ENCODE measurements at regions not wholly inside any gene's neighbourhood (a gene's known extent, or its start where the extent isn't known, plus 50 kb on each side); places are given as distances from the start of the nearest gene placed in this dataset.

DNA sequence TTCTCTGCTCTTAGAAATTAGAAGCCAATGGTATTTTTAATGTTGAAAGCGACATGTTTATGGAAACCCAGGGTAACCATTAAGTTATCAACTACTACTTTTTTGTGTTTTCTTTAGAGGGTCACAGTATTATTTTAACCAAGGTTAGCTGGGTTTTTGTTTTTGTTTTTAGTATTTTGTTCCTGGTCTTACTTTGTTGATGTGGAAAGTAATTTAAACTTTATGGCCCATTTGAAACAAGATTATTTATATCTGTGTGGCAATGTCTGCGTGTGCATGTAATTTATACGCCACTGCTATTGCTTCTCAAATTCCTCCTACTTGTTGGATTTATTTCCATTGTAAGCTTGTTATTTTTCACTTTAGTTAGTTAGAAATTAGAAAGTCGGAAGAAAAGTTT, 722.1 kb upstream of the NR2F2 start:
- Histone ChIP-seq H3K4me3 (no peak overlapping the region), H3K9me3 (no peaks in the 10 kb centered on the region), H3K9ac (no peak overlapping the region), H3K36me3 (no peaks in the 10 kb centered on the region), H3K27me3 (no peaks in the 10 kb centered on the region), H3K4me1 (peaks cover 9% of the 10 kb centered on the region), H3K27ac (no peak overlapping the region), H3K4me2 (no peak overlapping the region), H4K20me1 (no peaks in the 10 kb centered on the region)
- no peak for TF ChIP-seq Cebpa-rat (IDR thresholded peaks at IDR 0.05)

GRCh38 chr15:95609096-95609495, 721.4 kb upstream of the NR2F2 start:
- Histone ChIP-seq H3K36me3 (no peaks in the 10 kb centered on the region), H3K4me2 (no peak overlapping the region), H3K9ac (no peak overlapping the region), H3K27me3 (no peaks in the 10 kb centered on the region), H3K4me3 (no peak overlapping the region), H4K20me1 (no peaks in the 10 kb centered on the region), H3K9me3 (no peaks in the 10 kb centered on the region), H3K4me1 (peaks cover 3% of the 10 kb centered on the region), H3K27ac (no peak overlapping the region)
- TF ChIP-seq Cebpa-rat (IDR thresholded peaks at IDR 0.05) = no peak

DNA sequence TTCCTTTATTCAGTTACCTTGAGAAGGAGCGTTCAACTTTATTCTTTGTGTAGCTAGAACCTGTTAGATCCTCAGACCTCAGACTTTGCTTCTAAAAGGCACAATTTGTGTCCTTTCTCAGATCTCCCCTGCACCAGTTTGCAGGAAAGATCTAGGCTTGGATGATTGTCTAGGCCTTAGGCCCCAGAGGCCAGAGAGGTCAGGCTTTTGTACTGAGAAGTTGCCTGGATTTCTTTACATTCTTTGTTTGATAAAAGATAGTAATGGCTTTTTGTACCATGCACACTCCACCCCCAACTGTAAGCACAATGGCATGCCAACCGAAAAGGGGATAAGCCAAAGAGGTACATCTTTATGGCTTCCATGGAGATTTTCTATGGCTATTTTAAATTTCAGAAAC, 719.6 kb upstream of the NR2F2 start:
- no peaks in the 10 kb centered on the region for H4K20me1 ChIP-seq
- no peaks in the 10 kb centered on the region for H3K27me3 ChIP-seq
- TF ChIP-seq Cebpa-rat (IDR thresholded peaks at IDR 0.05) = no peak
- H3K4me2 ChIP-seq = no peak overlapping the region
- H3K4me3 ChIP-seq = no peak overlapping the region
- no peaks in the 10 kb centered on the region for H3K9me3 ChIP-seq
- H3K4me1 ChIP-seq = no peaks in the 10 kb centered on the region
- no peaks in the 10 kb centered on the region for H3K36me3 ChIP-seq
- no peak overlapping the region for H3K9ac ChIP-seq
- H3K27ac ChIP-seq = no peak overlapping the region

DNA sequence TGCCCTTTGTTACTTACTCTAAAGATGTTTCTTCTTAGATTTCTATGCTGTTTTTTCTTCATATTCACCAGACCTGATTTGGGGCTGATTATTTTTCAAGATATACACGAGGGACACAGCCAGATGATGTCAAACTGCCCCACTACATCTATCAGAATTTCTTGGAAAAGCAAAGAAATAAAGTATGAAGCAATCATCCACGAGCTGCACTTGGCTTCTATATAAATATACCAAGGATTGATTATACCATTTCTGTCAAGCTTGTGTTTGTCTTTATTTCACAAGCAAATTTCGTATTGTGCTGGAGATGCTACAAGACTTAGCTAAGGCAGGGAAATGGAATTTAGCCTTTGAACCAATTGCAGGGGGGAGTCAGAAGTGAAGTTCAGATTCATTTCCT, 715.1 kb upstream of the NR2F2 start:
- TF ChIP-seq Cebpa-rat (IDR thresholded peaks at IDR 0.05) = no peak
- Histone ChIP-seq H3K9me3 (no peaks in the 10 kb centered on the region), H3K4me2 (no peak overlapping the region), H3K27me3 (no peaks in the 10 kb centered on the region), H3K9ac (no peak overlapping the region), H3K36me3 (no peaks in the 10 kb centered on the region), H3K27ac (no peak overlapping the region), H3K4me1 (no peaks in the 10 kb centered on the region), H4K20me1 (no peaks in the 10 kb centered on the region), H3K4me3 (no peak overlapping the region)

- Histone ChIP-seq H3K36me3 (no peaks in the 10 kb centered on the region), H4K20me1 (no peaks in the 10 kb centered on the region), H3K4me2 (no peak overlapping the region), H3K27ac (no peak overlapping the region), H3K4me1 (no peaks in the 10 kb centered on the region), H3K9me3 (no peaks in the 10 kb centered on the region), H3K4me3 (no peak overlapping the region), H3K9ac (no peak overlapping the region), H3K27me3 (no peaks in the 10 kb centered on the region)
- TF ChIP-seq Cebpa-rat (IDR thresholded peaks at IDR 0.05) = no peak
Measured at GRCh38 chr15:95616306-95616705, 714.2 kb upstream of the NR2F2 start.

GRCh38 chr15:95620934-95621579, 709.4 kb upstream of the NR2F2 start:
- Histone ChIP-seq H3K4me3 (no peak overlapping the region), H3K9me3 (no peaks in the 10 kb centered on the region), H3K27ac (no peak overlapping the region), H4K20me1 (no peaks in the 10 kb centered on the region), H3K4me1 (peaks cover under 1% of the 10 kb centered on the region; the same call in 1 of the 2 replicates), H3K4me2 (no peak overlapping the region), H3K9ac (no peak overlapping the region), H3K27me3 (no peaks in the 10 kb centered on the region), H3K36me3 (no peaks in the 10 kb centered on the region)
- TF ChIP-seq Cebpa-rat (IDR thresholded peaks at IDR 0.05) = no peak

DNA sequence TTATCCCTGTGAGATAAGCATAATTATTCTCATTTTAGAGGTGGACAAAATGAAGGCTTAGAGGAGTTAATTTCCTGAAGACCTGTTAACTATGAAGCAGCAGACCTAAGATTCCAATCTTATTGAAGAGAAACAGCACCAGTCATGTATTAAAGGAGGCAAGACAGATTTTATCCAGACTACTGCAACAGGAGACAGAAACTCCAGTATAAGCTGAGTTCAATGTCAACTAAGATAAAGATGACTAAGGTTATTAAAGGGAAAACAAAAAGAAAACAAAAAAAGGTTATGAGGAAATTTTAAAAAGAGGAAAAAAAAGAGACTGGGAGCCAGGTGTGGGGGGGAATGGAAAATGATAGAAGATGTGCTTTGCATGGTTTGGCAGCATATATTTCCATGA, 707.7 kb upstream of the NR2F2 start:
- Histone ChIP-seq H3K27ac (no peak overlapping the region), H3K4me3 (no peak overlapping the region)
- TF ChIP-seq Cebpa-rat (IDR thresholded peaks at IDR 0.05) = no peak

GRCh38 chr15:95624100-95624499, 706.4 kb upstream of the NR2F2 start:
- no peak overlapping the region for H3K4me3 ChIP-seq
- H3K4me1 ChIP-seq = peaks cover 17% of the 10 kb centered on the region
- no peaks in the 10 kb centered on the region for H3K27me3 ChIP-seq
- H3K9ac ChIP-seq = no peak overlapping the region
- H3K27ac ChIP-seq = no peak overlapping the region
- no peaks in the 10 kb centered on the region for H3K36me3 ChIP-seq
- H4K20me1 ChIP-seq = no peaks in the 10 kb centered on the region
- no peak for TF ChIP-seq Cebpa-rat (IDR thresholded peaks at IDR 0.05)
- no peak overlapping the region for H3K4me2 ChIP-seq
- no peaks in the 10 kb centered on the region for H3K9me3 ChIP-seq

More for the DNA sequence above, 707.7 kb upstream of the NR2F2 start:
- H3K4me1 ChIP-seq = peaks cover 17% of the 10 kb centered on the region
- no peaks in the 10 kb centered on the region for H4K20me1 ChIP-seq
- no peaks in the 10 kb centered on the region for H3K9me3 ChIP-seq
- no peaks in the 10 kb centered on the region for H3K36me3 ChIP-seq
- H3K4me2 ChIP-seq = no peak overlapping the region
- H3K27me3 ChIP-seq = no peaks in the 10 kb centered on the region
- no peak overlapping the region for H3K9ac ChIP-seq

DNA sequence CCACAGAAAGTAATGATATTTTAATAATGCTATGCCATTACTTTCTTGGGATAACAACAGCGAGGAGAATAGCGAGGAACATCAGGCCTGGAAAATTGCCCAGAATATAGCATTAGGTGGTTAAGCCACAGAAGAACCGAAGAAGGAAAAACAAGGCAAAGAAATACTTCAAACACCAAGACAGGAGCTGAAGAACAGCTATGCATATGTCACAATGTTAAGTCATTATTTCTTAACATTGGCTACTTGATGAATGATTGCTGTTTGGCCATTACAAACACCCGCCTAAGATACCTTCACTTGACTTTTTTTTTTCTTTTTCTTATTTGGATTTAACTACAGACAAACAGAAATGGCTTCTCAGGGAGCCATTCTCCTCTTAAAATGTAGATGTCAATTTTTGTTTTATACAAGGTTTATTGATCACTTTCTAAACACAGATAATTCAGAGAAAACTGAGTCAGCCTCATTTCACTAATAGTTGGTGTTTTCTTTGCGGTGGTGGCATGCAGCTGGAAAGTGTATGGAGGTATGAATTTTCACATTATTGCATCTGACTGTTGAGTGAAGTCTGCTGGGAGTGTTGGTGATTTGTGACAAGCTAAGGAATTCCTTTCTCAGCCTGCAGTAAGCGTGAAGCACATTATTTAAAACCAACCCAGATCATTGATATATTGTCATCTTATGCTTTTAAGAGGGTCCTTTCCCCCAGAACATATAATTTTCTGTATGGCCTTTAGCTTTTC, 705.7 kb upstream of the NR2F2 start:
- no peaks in the 10 kb centered on the region for H3K36me3 ChIP-seq
- no peak overlapping the region for H3K9ac ChIP-seq
- H3K27ac ChIP-seq = no peak overlapping the region
- no peak overlapping the region for H3K4me3 ChIP-seq
- no peak overlapping the region for H3K4me2 ChIP-seq
- no peaks in the 10 kb centered on the region for H3K9me3 ChIP-seq
- no peaks in the 10 kb centered on the region for H4K20me1 ChIP-seq
- H3K4me1 ChIP-seq = peaks cover 17% of the 10 kb centered on the region
- no peaks in the 10 kb centered on the region for H3K27me3 ChIP-seq
- TF ChIP-seq Cebpa-rat (IDR thresholded peaks at IDR 0.05) = no peak

GRCh38 chr15:95626501-95627361, 703.8 kb upstream of the NR2F2 start:
- H3K27me3 ChIP-seq = no peaks in the 10 kb centered on the region
- H3K36me3 ChIP-seq = no peaks in the 10 kb centered on the region
- no peak overlapping the region for H3K27ac ChIP-seq
- H3K4me1 ChIP-seq = peaks cover 17% of the 10 kb centered on the region
- H3K9ac ChIP-seq = no peak overlapping the region
- no peak overlapping the region for H3K4me3 ChIP-seq
- H3K9me3 ChIP-seq = no peaks in the 10 kb centered on the region
- H4K20me1 ChIP-seq = no peaks in the 10 kb centered on the region
- H3K4me2 ChIP-seq = peak overlapping the region; percentile 59
- no peak for TF ChIP-seq Cebpa-rat (IDR thresholded peaks at IDR 0.05)

Measured in BLaER1 (cell line).